ENCODE measurements at regions not wholly inside any gene's neighbourhood (a gene's known extent, or its start where the extent isn't known, plus 50 kb on each side); places are given as distances from the start of the nearest gene placed in this dataset.

GRCh38 chr15:59825901-59826300, 136.8 kb upstream of the BNIP2 start:
- POLR2A ChIA-PET, result no interaction called here
- no peak for DNase-seq (ENCODE audit: low spot score)
- no peak for ATAC-seq

GRCh38 chr15:59821286-59821685, 132.2 kb upstream of the BNIP2 start:
- Mint-ChIP-seq H3K27ac (no peak overlapping the region), H3K36me3 (no peaks in the 10 kb centered on the region), H3K9me3 (peaks cover 20% of the 10 kb centered on the region), H3K4me3 (no peak overlapping the region), H3K27me3 (ENCODE audit: low read depth) (no peaks in the 10 kb centered on the region), H3K4me1 (peaks cover 24% of the 10 kb centered on the region)
- CTCF ChIA-PET, result interaction anchor here (1.2 kb wide), 1 partner anchor 97 kb away, joined by 3 read pairs; no protein-coding TSS in a partner anchor
- TF ChIP-seq ZNF423 (CRISPR knock-in tag; IDR thresholded peaks at IDR 0.05), result no peak
- no peak for TF ChIP-seq ZNF416 (CRISPR knock-in tag; IDR thresholded peaks at IDR 0.05)
- no peak for TF ChIP-seq FOXJ3 (CRISPR knock-in tag; IDR thresholded peaks at IDR 0.05; ENCODE audit: borderline replicate concordance)
- POLR2A ChIA-PET, result no interaction called here
- ATAC-seq (no peak), DNase-seq (ENCODE audit: low spot score) (no peak)

More at GRCh38 chr15:59825901-59826300, 136.8 kb upstream of the BNIP2 start:
- Mint-ChIP-seq H3K4me1 (0 out of 2 replicates have a peak, but pooled peaks cover 6% of the 10 kb centered on the region), H3K27me3 (ENCODE audit: low read depth) (no peaks in the 10 kb centered on the region), H3K27ac (no peak overlapping the region), H3K9me3 (peaks cover 20% of the 10 kb centered on the region), H3K36me3 (no peaks in the 10 kb centered on the region), H3K4me3 (no peak overlapping the region)
- no peak for TF ChIP-seq ZNF263 (CRISPR knock-in tag; IDR thresholded peaks at IDR 0.05; ENCODE audit: low read depth)
- TF ChIP-seq JAZF1 (CRISPR knock-in tag; IDR thresholded peaks at IDR 0.05), result no peak
- CTCF ChIA-PET, result no interaction called here

DNA sequence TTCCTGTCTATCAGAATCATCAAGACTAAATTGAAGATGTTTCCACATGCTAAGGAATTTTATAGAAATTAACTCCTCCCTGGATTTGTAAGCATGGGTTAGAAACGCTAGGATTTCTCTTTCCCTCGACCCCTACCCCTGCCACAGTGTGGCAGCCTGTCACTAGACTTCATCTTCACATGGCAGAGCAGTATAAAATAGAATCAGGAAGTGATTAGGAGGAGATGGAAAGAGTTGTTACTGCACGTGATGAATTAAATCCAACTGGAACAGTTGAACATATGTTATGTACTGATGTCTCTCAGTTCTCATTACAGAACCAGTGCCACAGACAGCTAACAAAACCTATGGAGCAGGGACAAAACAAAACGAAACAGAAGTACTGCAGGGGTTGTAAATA, 130.0 kb upstream of the BNIP2 start:
- Mint-ChIP-seq H3K4me1 (peaks cover 24% of the 10 kb centered on the region), H3K4me3 (no peak overlapping the region), H3K27me3 (ENCODE audit: low read depth) (no peaks in the 10 kb centered on the region), H3K9me3 (peaks cover 14% of the 10 kb centered on the region), H3K27ac (no peak overlapping the region), H3K36me3 (no peaks in the 10 kb centered on the region)
- ATAC-seq (no peak), DNase-seq (ENCODE audit: low spot score) (no peak)
- CTCF ChIA-PET, result interaction anchor here (1.5 kb wide), 1 partner anchor 98 kb away, joined by 4 read pairs; no protein-coding TSS in a partner anchor
- TF ChIP-seq, protein P1, sequence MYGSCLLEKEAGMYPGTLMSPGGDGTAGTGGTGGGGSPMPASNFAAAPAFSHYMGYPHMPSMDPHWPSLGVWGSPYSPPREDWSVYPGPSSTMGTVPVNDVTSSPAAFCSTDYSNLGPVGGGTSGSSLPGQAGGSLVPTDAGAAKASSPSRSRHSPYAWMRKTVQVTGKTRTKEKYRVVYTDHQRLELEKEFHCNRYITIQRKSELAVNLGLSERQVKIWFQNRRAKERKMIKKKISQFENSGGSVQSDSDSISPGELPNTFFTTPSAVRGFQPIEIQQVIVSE (CRISPR knock-in tag; IDR thresholded peaks at IDR 0.05; ENCODE audit: borderline replicate concordance), result no peak
- TF ChIP-seq ZNF138 (CRISPR knock-in tag; conservative IDR thresholded peaks at IDR 0.05) (no peak), ESRRA (CRISPR knock-in tag; IDR thresholded peaks at IDR 0.05; ENCODE audit: borderline replicate concordance) (no peak), TEAD4 (CRISPR knock-in tag; IDR thresholded peaks at IDR 0.05) (no peak), CBFB (CRISPR knock-in tag; IDR thresholded peaks at IDR 0.05; ENCODE audit: low read depth) (no peak), SMAD3 (CRISPR knock-in tag; IDR thresholded peaks at IDR 0.05; ENCODE audit: borderline replicate concordance) (no peak), FOXP1 (CRISPR knock-in tag; IDR thresholded peaks at IDR 0.05; ENCODE audit: borderline replicate concordance) (no peak), NR1H2 (CRISPR knock-in tag; IDR thresholded peaks at IDR 0.05) (no peak), ATF1 (CRISPR knock-in tag; IDR thresholded peaks at IDR 0.05) (no peak), OVOL2 (CRISPR knock-in tag; IDR thresholded peaks at IDR 0.05; ENCODE audit: borderline replicate concordance) (no peak), ZNF121 (CRISPR knock-in tag; IDR thresholded peaks at IDR 0.05) (no peak), ZBTB21 (CRISPR knock-in tag; IDR thresholded peaks at IDR 0.05; ENCODE audit: borderline replicate concordance) (no peak)
- TF ChIP-seq, protein P2, sequence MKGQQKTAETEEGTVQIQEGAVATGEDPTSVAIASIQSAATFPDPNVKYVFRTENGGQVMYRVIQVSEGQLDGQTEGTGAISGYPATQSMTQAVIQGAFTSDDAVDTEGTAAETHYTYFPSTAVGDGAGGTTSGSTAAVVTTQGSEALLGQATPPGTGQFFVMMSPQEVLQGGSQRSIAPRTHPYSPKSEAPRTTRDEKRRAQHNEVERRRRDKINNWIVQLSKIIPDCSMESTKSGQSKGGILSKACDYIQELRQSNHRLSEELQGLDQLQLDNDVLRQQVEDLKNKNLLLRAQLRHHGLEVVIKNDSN (CRISPR knock-in tag; IDR thresholded peaks at IDR 0.05), result no peak
- TF ChIP-seq, protein P3, sequence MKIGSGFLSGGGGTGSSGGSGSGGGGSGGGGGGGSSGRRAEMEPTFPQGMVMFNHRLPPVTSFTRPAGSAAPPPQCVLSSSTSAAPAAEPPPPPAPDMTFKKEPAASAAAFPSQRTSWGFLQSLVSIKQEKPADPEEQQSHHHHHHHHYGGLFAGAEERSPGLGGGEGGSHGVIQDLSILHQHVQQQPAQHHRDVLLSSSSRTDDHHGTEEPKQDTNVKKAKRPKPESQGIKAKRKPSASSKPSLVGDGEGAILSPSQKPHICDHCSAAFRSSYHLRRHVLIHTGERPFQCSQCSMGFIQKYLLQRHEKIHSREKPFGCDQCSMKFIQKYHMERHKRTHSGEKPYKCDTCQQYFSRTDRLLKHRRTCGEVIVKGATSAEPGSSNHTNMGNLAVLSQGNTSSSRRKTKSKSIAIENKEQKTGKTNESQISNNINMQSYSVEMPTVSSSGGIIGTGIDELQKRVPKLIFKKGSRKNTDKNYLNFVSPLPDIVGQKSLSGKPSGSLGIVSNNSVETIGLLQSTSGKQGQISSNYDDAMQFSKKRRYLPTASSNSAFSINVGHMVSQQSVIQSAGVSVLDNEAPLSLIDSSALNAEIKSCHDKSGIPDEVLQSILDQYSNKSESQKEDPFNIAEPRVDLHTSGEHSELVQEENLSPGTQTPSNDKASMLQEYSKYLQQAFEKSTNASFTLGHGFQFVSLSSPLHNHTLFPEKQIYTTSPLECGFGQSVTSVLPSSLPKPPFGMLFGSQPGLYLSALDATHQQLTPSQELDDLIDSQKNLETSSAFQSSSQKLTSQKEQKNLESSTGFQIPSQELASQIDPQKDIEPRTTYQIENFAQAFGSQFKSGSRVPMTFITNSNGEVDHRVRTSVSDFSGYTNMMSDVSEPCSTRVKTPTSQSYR (CRISPR knock-in tag; IDR thresholded peaks at IDR 0.05), result no peak
- POLR2A ChIA-PET, result no interaction called here

Data from WTC11 (cell line).